ENCODE measurements at regions not wholly inside any gene's neighbourhood (a gene's known extent, or its start where the extent isn't known, plus 50 kb on each side); places are given as distances from the start of the nearest gene placed in this dataset.

GRCh38 chr1:218079347-218079746 is 205.7 kb upstream of the RRP15 start:
- H3K4me1 Mint-ChIP-seq (ENCODE audit: unreplicated experiment): no peaks in the 10 kb centered on the region
- no peak overlapping the region for H3K27ac Mint-ChIP-seq (ENCODE audit: unreplicated experiment)
- H3K36me3 Mint-ChIP-seq (ENCODE audit: low read depth, unreplicated experiment): no peaks in the 10 kb centered on the region
- H3K9me3 Mint-ChIP-seq (ENCODE audit: unreplicated experiment): no peaks in the 10 kb centered on the region
- DNase-seq (ENCODE audit: low spot score): no peak
- no peak for TF ChIP-seq CTCF (IDR thresholded peaks at IDR 0.05; ENCODE audit: unreplicated experiment)
- no peak overlapping the region for H3K4me3 Mint-ChIP-seq (ENCODE audit: unreplicated experiment)
- H3K27me3 Mint-ChIP-seq (ENCODE audit: unreplicated experiment): peaks cover 2% of the 10 kb centered on the region

GRCh38 chr1:218079820-218080219 is 205.3 kb upstream of the RRP15 start:
- no peak for TF ChIP-seq CTCF (IDR thresholded peaks at IDR 0.05; ENCODE audit: unreplicated experiment)
- DNase-seq (ENCODE audit: low spot score): no peak
- H3K36me3 Mint-ChIP-seq (ENCODE audit: low read depth, unreplicated experiment): no peaks in the 10 kb centered on the region
- no peaks in the 10 kb centered on the region for H3K9me3 Mint-ChIP-seq (ENCODE audit: unreplicated experiment)
- no peak overlapping the region for H3K27ac Mint-ChIP-seq (ENCODE audit: unreplicated experiment)
- H3K4me3 Mint-ChIP-seq (ENCODE audit: unreplicated experiment): no peak overlapping the region
- peaks cover 2% of the 10 kb centered on the region for H3K27me3 Mint-ChIP-seq (ENCODE audit: unreplicated experiment)
- H3K4me1 Mint-ChIP-seq (ENCODE audit: unreplicated experiment): no peaks in the 10 kb centered on the region

- no peak for DNase-seq (ENCODE audit: low spot score)
- H3K4me1 Mint-ChIP-seq (ENCODE audit: unreplicated experiment): no peaks in the 10 kb centered on the region
- H3K27ac Mint-ChIP-seq (ENCODE audit: unreplicated experiment): no peak overlapping the region
- no peak overlapping the region for H3K4me3 Mint-ChIP-seq (ENCODE audit: unreplicated experiment)
- H3K27me3 Mint-ChIP-seq (ENCODE audit: unreplicated experiment): peaks cover 2% of the 10 kb centered on the region
- no peaks in the 10 kb centered on the region for H3K9me3 Mint-ChIP-seq (ENCODE audit: unreplicated experiment)
- no peaks in the 10 kb centered on the region for H3K36me3 Mint-ChIP-seq (ENCODE audit: low read depth, unreplicated experiment)
- no peak for TF ChIP-seq CTCF (IDR thresholded peaks at IDR 0.05; ENCODE audit: unreplicated experiment)
Measured at GRCh38 chr1:218080863-218081262, 204.2 kb upstream of the RRP15 start.

- H3K9me3 Mint-ChIP-seq (ENCODE audit: unreplicated experiment): no peaks in the 10 kb centered on the region
- no peaks in the 10 kb centered on the region for H3K36me3 Mint-ChIP-seq (ENCODE audit: low read depth, unreplicated experiment)
- TF ChIP-seq CTCF (IDR thresholded peaks at IDR 0.05; ENCODE audit: unreplicated experiment): no peak
- H3K4me3 Mint-ChIP-seq (ENCODE audit: unreplicated experiment): no peak overlapping the region
- no peaks in the 10 kb centered on the region for H3K4me1 Mint-ChIP-seq (ENCODE audit: unreplicated experiment)
- DNase-seq (ENCODE audit: low spot score): no peak
- H3K27ac Mint-ChIP-seq (ENCODE audit: unreplicated experiment): no peak overlapping the region
- H3K27me3 Mint-ChIP-seq (ENCODE audit: unreplicated experiment): peaks cover 2% of the 10 kb centered on the region
Measured at GRCh38 chr1:218081358-218081757, 203.7 kb upstream of the RRP15 start.

GRCh38 chr1:218090459-218090858 is 194.6 kb upstream of the RRP15 start:
- Mint-ChIP-seq H3K27ac (ENCODE audit: unreplicated experiment) (no peak overlapping the region), H3K4me1 (ENCODE audit: unreplicated experiment) (no peaks in the 10 kb centered on the region), H3K27me3 (ENCODE audit: unreplicated experiment) (no peaks in the 10 kb centered on the region), H3K36me3 (ENCODE audit: low read depth, unreplicated experiment) (no peaks in the 10 kb centered on the region), H3K4me3 (ENCODE audit: unreplicated experiment) (no peak overlapping the region), H3K9me3 (ENCODE audit: unreplicated experiment) (no peaks in the 10 kb centered on the region)
- no peak for TF ChIP-seq CTCF (IDR thresholded peaks at IDR 0.05; ENCODE audit: unreplicated experiment)
- no peak for DNase-seq (ENCODE audit: low spot score)

Data from endothelial cell (in vitro differentiated cells).